ENCODE measurements at regions not wholly inside any gene's neighbourhood (a gene's known extent, or its start where the extent isn't known, plus 50 kb on each side); places are given as distances from the start of the nearest gene placed in this dataset.

GRCh38 chr3:64805978-64806377, 118.2 kb upstream of the ADAMTS9 start:
- DNase-seq (ENCODE audit: low read depth) = no peak
- TF ChIP-seq CTCF (conservative IDR thresholded peaks at IDR 0.05; ENCODE audit: low read depth, low read length) = no peak
- no peak overlapping the region for H3K4me3 ChIP-seq (ENCODE audit: low read depth, low read length)

- TF ChIP-seq CTCF (conservative IDR thresholded peaks at IDR 0.05; ENCODE audit: low read depth, low read length) = no peak
- no peak for DNase-seq (ENCODE audit: low read depth)
- H3K4me3 ChIP-seq (ENCODE audit: low read depth, low read length) = no peak overlapping the region
Measured at GRCh38 chr3:64805248-64805647, 117.4 kb upstream of the ADAMTS9 start.

- TF ChIP-seq CTCF (conservative IDR thresholded peaks at IDR 0.05; ENCODE audit: low read depth, low read length) = no peak
- DNase-seq (ENCODE audit: low read depth) = no peak
- no peak overlapping the region for H3K4me3 ChIP-seq (ENCODE audit: low read depth, low read length)
Measured at GRCh38 chr3:64803469-64803868, 115.7 kb upstream of the ADAMTS9 start.

GRCh38 chr3:64802460-64802859, 114.7 kb upstream of the ADAMTS9 start:
- no peak overlapping the region for H3K4me3 ChIP-seq (ENCODE audit: low read depth, low read length)
- TF ChIP-seq CTCF (conservative IDR thresholded peaks at IDR 0.05; ENCODE audit: low read depth, low read length) = no peak
- no peak for DNase-seq (ENCODE audit: low read depth)

GRCh38 chr3:64801856-64802255, 114.1 kb upstream of the ADAMTS9 start:
- no peak for TF ChIP-seq CTCF (conservative IDR thresholded peaks at IDR 0.05; ENCODE audit: low read depth, low read length)
- no peak for DNase-seq (ENCODE audit: low read depth)
- no peak overlapping the region for H3K4me3 ChIP-seq (ENCODE audit: low read depth, low read length)

- TF ChIP-seq CTCF (conservative IDR thresholded peaks at IDR 0.05; ENCODE audit: low read depth, low read length) = no peak
- no peak for DNase-seq (ENCODE audit: low read depth)
- H3K4me3 ChIP-seq (ENCODE audit: low read depth, low read length) = no peak overlapping the region
Measured at GRCh38 chr3:64799606-64800005, 111.8 kb upstream of the ADAMTS9 start.

- H3K4me3 ChIP-seq (ENCODE audit: low read depth, low read length) = no peak overlapping the region
- no peak for DNase-seq (ENCODE audit: low read depth)
- no peak for TF ChIP-seq CTCF (conservative IDR thresholded peaks at IDR 0.05; ENCODE audit: low read depth, low read length)
Measured at GRCh38 chr3:64798316-64798715, 110.5 kb upstream of the ADAMTS9 start.
